ENCODE measurements at regions not wholly inside any gene's neighbourhood (a gene's known extent, or its start where the extent isn't known, plus 50 kb on each side); places are given as distances from the start of the nearest gene placed in this dataset.
A peak's percentile ranks its signal among the peaks of the same experiment; 100 is the strongest.

- Histone ChIP-seq H3K27ac (ENCODE audit: low read depth, low read length) (no peak overlapping the region), H3K9ac (ENCODE audit: low read length) (no peak overlapping the region), H3K4me1 (ENCODE audit: control insufficient read depth, insufficient read depth, low read length) (no peaks in the 10 kb centered on the region), H3K36me3 (ENCODE audit: control insufficient read depth, insufficient read depth, low read length) (no peaks in the 10 kb centered on the region), H3K4me3 (ENCODE audit: low read length) (no peak overlapping the region), H3K27me3 (ENCODE audit: control insufficient read depth, insufficient read depth, low read length) (no peaks in the 10 kb centered on the region)
These were observed 101.5 kb upstream of the KLHL13 start for GRCh38 chrX:118218079-118218478.

DNA sequence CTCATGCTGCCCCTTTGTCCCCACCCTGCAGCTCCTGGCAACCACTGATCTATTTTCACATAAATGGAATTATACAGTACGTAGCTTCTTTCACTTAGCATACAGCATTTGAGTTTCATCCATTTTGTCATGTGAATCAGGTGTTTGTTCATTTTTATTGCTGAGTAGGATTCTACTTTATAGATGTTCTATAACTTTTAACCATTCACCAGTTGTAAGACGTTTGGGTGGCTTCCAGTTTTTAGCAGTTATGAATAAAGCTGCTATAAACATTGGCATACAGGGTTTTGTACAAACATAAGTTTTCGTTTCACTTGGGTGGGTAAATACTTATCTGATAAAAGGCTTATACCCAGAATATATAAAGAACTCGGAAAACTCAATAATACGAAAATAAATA lies 102.3 kb upstream of the KLHL13 start:
- no peak overlapping the region for H3K9ac ChIP-seq (ENCODE audit: low read length)
- H3K36me3 ChIP-seq (ENCODE audit: control insufficient read depth, insufficient read depth, low read length): no peaks in the 10 kb centered on the region
- no peak overlapping the region for H3K4me3 ChIP-seq (ENCODE audit: low read length)
- no peaks in the 10 kb centered on the region for H3K27me3 ChIP-seq (ENCODE audit: control insufficient read depth, insufficient read depth, low read length)
- H3K4me1 ChIP-seq (ENCODE audit: control insufficient read depth, insufficient read depth, low read length): no peaks in the 10 kb centered on the region
- H3K27ac ChIP-seq (ENCODE audit: low read depth, low read length): no peak overlapping the region

DNA sequence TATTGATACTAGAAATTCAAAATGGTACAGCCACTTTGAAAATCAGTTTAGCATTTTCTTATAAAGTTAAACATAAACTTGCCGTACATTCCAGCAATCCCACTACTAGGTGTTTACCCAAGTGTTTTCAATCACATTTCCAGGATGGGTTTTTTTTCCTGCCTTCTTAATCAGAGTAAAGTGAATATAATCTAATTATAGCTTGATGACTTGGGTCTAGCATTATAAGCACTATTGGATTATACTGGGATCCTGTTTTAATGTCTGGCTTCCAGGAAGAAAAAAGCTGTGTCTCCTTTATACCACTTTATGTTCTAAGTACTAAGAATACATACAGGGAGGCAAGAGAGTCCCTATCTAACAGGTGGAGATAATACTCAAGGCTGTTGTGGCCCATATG lies 103.3 kb upstream of the KLHL13 start:
- no peak overlapping the region for H3K9ac ChIP-seq (ENCODE audit: low read length)
- no peaks in the 10 kb centered on the region for H3K27me3 ChIP-seq (ENCODE audit: control insufficient read depth, insufficient read depth, low read length)
- no peaks in the 10 kb centered on the region for H3K36me3 ChIP-seq (ENCODE audit: control insufficient read depth, insufficient read depth, low read length)
- H3K27ac ChIP-seq (ENCODE audit: low read depth, low read length): no peak overlapping the region
- H3K4me3 ChIP-seq (ENCODE audit: low read length): no peak overlapping the region
- H3K4me1 ChIP-seq (ENCODE audit: control insufficient read depth, insufficient read depth, low read length): no peaks in the 10 kb centered on the region

DNA sequence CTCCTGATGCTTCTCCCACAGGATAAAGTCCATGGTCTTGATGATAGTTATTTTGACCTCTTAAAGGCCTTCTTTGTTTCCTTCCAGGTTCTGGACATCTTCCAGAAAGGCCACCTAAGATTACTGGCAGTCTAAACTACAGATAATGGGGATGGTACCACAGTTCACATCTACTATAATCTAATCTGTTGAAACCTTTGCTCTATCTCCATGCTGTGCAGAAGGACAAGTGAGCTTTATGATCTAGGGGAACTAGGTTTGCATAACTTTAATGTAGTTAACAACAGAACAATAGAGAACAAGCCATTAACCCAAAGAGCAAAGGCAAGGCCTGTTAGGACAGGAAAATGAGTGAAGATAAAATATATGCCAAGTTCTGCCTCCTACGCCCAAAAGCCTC lies 103.9 kb upstream of the KLHL13 start:
- H3K4me3 ChIP-seq (ENCODE audit: low read length): no peak overlapping the region
- no peak overlapping the region for H3K9ac ChIP-seq (ENCODE audit: low read length)
- no peak overlapping the region for H3K27ac ChIP-seq (ENCODE audit: low read depth, low read length)
- H3K27me3 ChIP-seq (ENCODE audit: control insufficient read depth, insufficient read depth, low read length): no peaks in the 10 kb centered on the region
- H3K36me3 ChIP-seq (ENCODE audit: control insufficient read depth, insufficient read depth, low read length): no peaks in the 10 kb centered on the region
- no peaks in the 10 kb centered on the region for H3K4me1 ChIP-seq (ENCODE audit: control insufficient read depth, insufficient read depth, low read length)

- H3K4me3 ChIP-seq (ENCODE audit: low read length): no peak overlapping the region
- H3K9ac ChIP-seq (ENCODE audit: low read length): no peak overlapping the region
- no peaks in the 10 kb centered on the region for H3K27me3 ChIP-seq (ENCODE audit: control insufficient read depth, insufficient read depth, low read length)
- no peaks in the 10 kb centered on the region for H3K36me3 ChIP-seq (ENCODE audit: control insufficient read depth, insufficient read depth, low read length)
- no peak overlapping the region for H3K27ac ChIP-seq (ENCODE audit: low read depth, low read length)
- no peaks in the 10 kb centered on the region for H3K4me1 ChIP-seq (ENCODE audit: control insufficient read depth, insufficient read depth, low read length)
These were observed 104.7 kb upstream of the KLHL13 start for GRCh38 chrX:118221270-118221669.

DNA sequence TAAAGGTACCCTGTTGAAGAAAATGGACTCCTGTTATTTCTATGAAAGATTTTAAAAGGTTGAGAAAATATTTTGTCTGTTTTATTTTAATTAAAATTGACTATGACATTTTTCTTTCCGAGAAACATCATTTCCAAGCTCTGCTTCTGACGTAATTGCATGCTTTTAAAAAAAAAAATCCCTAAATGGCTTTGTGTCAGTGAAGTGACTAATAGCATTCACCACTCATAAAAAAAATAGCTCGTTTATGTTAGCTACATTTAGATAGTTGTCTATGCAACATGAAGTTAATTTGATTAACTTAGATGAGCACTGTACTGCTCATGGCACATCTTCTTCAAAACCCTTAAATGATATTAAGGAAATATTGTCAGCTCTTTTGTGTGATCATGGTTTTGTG lies 105.1 kb upstream of the KLHL13 start:
- no peaks in the 10 kb centered on the region for H3K36me3 ChIP-seq (ENCODE audit: control insufficient read depth, insufficient read depth, low read length)
- no peaks in the 10 kb centered on the region for H3K27me3 ChIP-seq (ENCODE audit: control insufficient read depth, insufficient read depth, low read length)
- H3K9ac ChIP-seq (ENCODE audit: low read length): no peak overlapping the region
- H3K4me1 ChIP-seq (ENCODE audit: control insufficient read depth, insufficient read depth, low read length): no peaks in the 10 kb centered on the region
- no peak overlapping the region for H3K27ac ChIP-seq (ENCODE audit: low read depth, low read length)
- no peak overlapping the region for H3K4me3 ChIP-seq (ENCODE audit: low read length)

DNA sequence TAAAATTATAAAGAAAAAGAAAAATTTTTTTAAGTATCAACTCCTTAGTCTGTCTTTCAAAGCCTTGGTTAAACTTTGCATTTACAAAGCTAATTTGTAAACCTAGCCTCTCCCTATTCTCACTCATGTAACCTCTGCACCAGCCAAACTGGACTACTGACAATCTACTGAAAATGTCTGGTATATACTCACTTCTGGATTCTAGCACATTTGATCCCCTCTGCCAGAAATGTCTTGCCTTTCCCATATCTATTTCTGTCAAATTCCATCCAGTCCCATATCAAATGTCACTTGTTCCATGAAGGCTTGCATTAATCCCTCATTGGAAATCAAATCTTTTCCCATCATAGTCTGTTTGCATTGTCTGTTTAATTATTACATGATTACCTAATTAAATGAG lies 105.8 kb upstream of the KLHL13 start:
- Histone ChIP-seq H3K27ac (ENCODE audit: low read depth, low read length) (no peak overlapping the region), H3K36me3 (ENCODE audit: control insufficient read depth, insufficient read depth, low read length) (no peaks in the 10 kb centered on the region), H3K9ac (ENCODE audit: low read length) (no peak overlapping the region), H3K4me3 (ENCODE audit: low read length) (no peak overlapping the region), H3K4me1 (ENCODE audit: control insufficient read depth, insufficient read depth, low read length) (no peaks in the 10 kb centered on the region), H3K27me3 (ENCODE audit: control insufficient read depth, insufficient read depth, low read length) (no peaks in the 10 kb centered on the region)

- H3K36me3 ChIP-seq (ENCODE audit: control insufficient read depth, insufficient read depth, low read length): no peaks in the 10 kb centered on the region
- H3K27ac ChIP-seq (ENCODE audit: low read depth, low read length): no peak overlapping the region
- no peaks in the 10 kb centered on the region for H3K4me1 ChIP-seq (ENCODE audit: control insufficient read depth, insufficient read depth, low read length)
- H3K27me3 ChIP-seq (ENCODE audit: control insufficient read depth, insufficient read depth, low read length): no peaks in the 10 kb centered on the region
- peak overlapping the region; percentile 4 for H3K9ac ChIP-seq (ENCODE audit: low read length)
- no peak overlapping the region for H3K4me3 ChIP-seq (ENCODE audit: low read length)
These were observed 109.3 kb upstream of the KLHL13 start for GRCh38 chrX:118225711-118226428.

DNA sequence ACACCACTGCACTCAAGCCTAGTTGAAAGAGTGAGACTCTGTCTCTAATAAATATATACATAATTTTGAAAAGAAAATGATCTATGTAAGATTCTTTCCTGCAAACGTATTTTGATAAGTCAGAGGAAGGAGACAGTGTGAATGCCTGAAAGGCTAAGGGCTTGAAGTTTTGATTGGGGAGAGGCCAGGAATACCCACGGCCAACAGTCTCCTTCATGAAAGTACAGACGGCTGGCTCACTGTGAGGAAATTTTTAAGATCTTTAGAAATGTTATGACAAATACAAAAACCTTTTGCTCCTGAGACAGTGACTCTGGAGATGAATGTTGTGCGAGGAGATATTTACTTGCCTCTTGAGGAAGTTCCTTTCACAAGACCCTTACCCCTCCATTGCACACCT lies 111.4 kb upstream of the KLHL13 start:
- H3K4me1 ChIP-seq (ENCODE audit: control insufficient read depth, insufficient read depth, low read length): no peaks in the 10 kb centered on the region

GRCh38 chrX:118228456-118228855 lies 111.8 kb upstream of the KLHL13 start:
- Histone ChIP-seq H3K36me3 (ENCODE audit: control insufficient read depth, insufficient read depth, low read length) (no peaks in the 10 kb centered on the region), H3K27ac (ENCODE audit: low read depth, low read length) (no peak overlapping the region), H3K4me1 (ENCODE audit: control insufficient read depth, insufficient read depth, low read length) (no peaks in the 10 kb centered on the region), H3K9ac (ENCODE audit: low read length) (no peak overlapping the region), H3K27me3 (ENCODE audit: control insufficient read depth, insufficient read depth, low read length) (no peaks in the 10 kb centered on the region), H3K4me3 (ENCODE audit: low read length) (no peak overlapping the region)

More for the DNA sequence above, 111.4 kb upstream of the KLHL13 start:
- no peaks in the 10 kb centered on the region for H3K36me3 ChIP-seq (ENCODE audit: control insufficient read depth, insufficient read depth, low read length)
- H3K27me3 ChIP-seq (ENCODE audit: control insufficient read depth, insufficient read depth, low read length): no peaks in the 10 kb centered on the region
- no peak overlapping the region for H3K27ac ChIP-seq (ENCODE audit: low read depth, low read length)
- H3K9ac ChIP-seq (ENCODE audit: low read length): no peak overlapping the region
- H3K4me3 ChIP-seq (ENCODE audit: low read length): no peak overlapping the region

DNA sequence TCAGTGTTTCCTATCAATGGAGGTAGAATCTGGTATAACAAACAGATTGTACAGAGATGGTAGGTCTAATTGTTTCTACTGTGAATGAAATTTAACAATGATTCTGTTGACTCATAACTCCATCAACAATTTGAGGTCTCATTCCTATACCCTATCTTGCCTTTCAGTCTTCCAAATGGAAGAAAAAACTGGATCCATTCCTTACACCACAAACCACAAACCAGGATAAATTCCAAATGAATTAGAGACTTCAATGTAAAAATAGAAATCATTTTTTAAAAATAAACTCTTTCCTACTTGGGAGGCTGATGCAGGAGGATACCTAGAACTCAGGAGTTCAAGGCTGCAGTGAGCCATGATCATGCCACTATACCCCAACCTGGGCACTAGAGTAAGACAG lies 114.4 kb upstream of the WDR44 start:
- Histone ChIP-seq H3K27ac (ENCODE audit: low read depth, low read length) (no peak overlapping the region), H3K36me3 (ENCODE audit: control insufficient read depth, insufficient read depth, low read length) (no peaks in the 10 kb centered on the region), H3K27me3 (ENCODE audit: control insufficient read depth, insufficient read depth, low read length) (no peaks in the 10 kb centered on the region), H3K4me3 (ENCODE audit: low read length) (no peak overlapping the region), H3K9ac (ENCODE audit: low read length) (no peak overlapping the region), H3K4me1 (ENCODE audit: control insufficient read depth, insufficient read depth, low read length) (no peaks in the 10 kb centered on the region)

DNA sequence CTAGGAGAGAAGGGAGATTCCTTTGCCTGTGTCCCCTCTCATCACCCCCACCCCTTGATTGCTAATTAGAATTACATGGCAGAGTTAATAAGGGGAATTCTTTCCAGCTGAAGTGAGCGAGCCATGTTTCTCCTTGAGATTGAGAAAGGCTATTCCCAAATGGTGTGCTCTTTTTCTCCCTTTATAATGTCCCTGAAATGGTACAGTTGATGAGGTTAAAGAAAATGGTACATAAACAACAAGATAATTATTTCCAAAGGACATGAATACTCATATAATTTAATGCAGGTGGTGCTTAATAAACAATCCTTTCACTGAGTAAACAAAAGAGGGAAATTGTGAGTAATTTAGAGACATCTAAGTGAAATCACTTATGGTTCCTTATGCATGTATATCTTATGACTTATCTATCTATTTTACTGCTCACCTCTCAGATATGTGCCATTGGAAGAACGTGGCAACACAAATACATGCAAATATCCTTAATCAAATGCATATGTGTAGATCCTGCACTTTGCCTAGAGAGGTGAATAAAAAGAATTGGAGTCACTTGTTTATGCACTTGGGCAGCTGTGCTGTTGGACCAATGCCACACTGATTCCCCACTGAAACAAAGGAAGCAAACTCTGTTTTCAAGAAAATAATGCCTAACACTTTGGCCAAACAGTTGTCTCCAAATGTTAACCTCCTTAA lies 106.6 kb upstream of the WDR44 start:
- Histone ChIP-seq H3K27me3 (ENCODE audit: control insufficient read depth, insufficient read depth, low read length) (no peaks in the 10 kb centered on the region), H3K4me3 (ENCODE audit: low read length) (no peak overlapping the region), H3K36me3 (ENCODE audit: control insufficient read depth, insufficient read depth, low read length) (no peaks in the 10 kb centered on the region), H3K27ac (ENCODE audit: low read depth, low read length) (no peak overlapping the region), H3K9ac (ENCODE audit: low read length) (no peak overlapping the region), H3K4me1 (ENCODE audit: control insufficient read depth, insufficient read depth, low read length) (no peaks in the 10 kb centered on the region)

Measured in rectal smooth muscle tissue (tissue), 1 donor.